ENCODE measurements at regions not wholly inside any gene's neighbourhood (a gene's known extent, or its start where the extent isn't known, plus 50 kb on each side); places are given as distances from the start of the nearest gene placed in this dataset.

- no peaks in the 10 kb centered on the region for H3K4me1 ChIP-seq
- H3K27me3 Mint-ChIP-seq (ENCODE audit: insufficient read depth, unreplicated experiment): no peaks in the 10 kb centered on the region
- no peaks in the 10 kb centered on the region for H3K36me3 Mint-ChIP-seq (ENCODE audit: insufficient read depth, unreplicated experiment)
- intact Hi-C loops (cut with micrococcal nuclease; ENCODE audit: unreplicated experiment): no loop called here
- no peak for DNase-seq
- no TSS peak for BruUV-seq (replicated peaks)
- no peaks in the 10 kb centered on the region for H3K4me1 Mint-ChIP-seq (ENCODE audit: low read depth, unreplicated experiment)
- H3K9me3 ChIP-seq: no peaks in the 10 kb centered on the region
- no peak for TF ChIP-seq CTCF (IDR thresholded peaks at IDR 0.05; ENCODE audit: insufficient read depth in 1 of 2, low read depth in 1 of 2, low read length in 1 of 2, severe bottlenecking in 1 of 2, unreplicated experiment in 1 of 2)
- no peaks in the 10 kb centered on the region for H3K36me3 ChIP-seq (ENCODE audit: control insufficient read depth, insufficient read depth, low read length)
- no peak overlapping the region for H3K4me3 Mint-ChIP-seq (ENCODE audit: unreplicated experiment)
- no peaks in the 10 kb centered on the region for H3K9me3 Mint-ChIP-seq (ENCODE audit: unreplicated experiment)
- CTCF ChIA-PET: no interaction called here
- POLR2A ChIA-PET: no interaction called here
- no peaks in the 10 kb centered on the region for H3K27me3 ChIP-seq (replicated peaks; ENCODE audit: control insufficient read depth, insufficient read depth, low read length)
- no peak overlapping the region for H3K4me3 ChIP-seq (ENCODE audit: low read depth, low read length)
- no peak overlapping the region for H3K27ac Mint-ChIP-seq (ENCODE audit: unreplicated experiment)
Measured at GRCh38 chr6:126664271-126664670, 324.4 kb downstream of the CENPW start.

- no peak for TF ChIP-seq CTCF (IDR thresholded peaks at IDR 0.05; ENCODE audit: insufficient read depth in 1 of 2, low read depth in 1 of 2, low read length in 1 of 2, severe bottlenecking in 1 of 2, unreplicated experiment in 1 of 2)
- no peak for DNase-seq
- Mint-ChIP-seq H3K36me3 (ENCODE audit: insufficient read depth, unreplicated experiment) (no peaks in the 10 kb centered on the region), H3K27me3 (ENCODE audit: insufficient read depth, unreplicated experiment) (no peaks in the 10 kb centered on the region), H3K9me3 (ENCODE audit: unreplicated experiment) (no peaks in the 10 kb centered on the region), H3K4me1 (ENCODE audit: low read depth, unreplicated experiment) (no peaks in the 10 kb centered on the region), H3K27ac (ENCODE audit: unreplicated experiment) (no peak overlapping the region), H3K4me3 (ENCODE audit: unreplicated experiment) (no peak overlapping the region)
- ChIA-PET CTCF (no interaction called here), POLR2A (no interaction called here)
- no peaks in the 10 kb centered on the region for H3K4me1 ChIP-seq
- no peaks in the 10 kb centered on the region for H3K27me3 ChIP-seq (replicated peaks; ENCODE audit: control insufficient read depth, insufficient read depth, low read length)
- no peak overlapping the region for H3K4me3 ChIP-seq (ENCODE audit: low read depth, low read length)
- no TSS peak for BruUV-seq (replicated peaks)
- H3K9me3 ChIP-seq: peaks cover 7% of the 10 kb centered on the region; the same call in 1 of the 2 replicates
- H3K36me3 ChIP-seq (ENCODE audit: control insufficient read depth, insufficient read depth, low read length): no peaks in the 10 kb centered on the region
- intact Hi-C loops (cut with micrococcal nuclease; ENCODE audit: unreplicated experiment): no loop called here
Measured at GRCh38 chr6:126665551-126665950, 325.6 kb downstream of the CENPW start.

- CTCF ChIA-PET: no interaction called here
- no peak for DNase-seq
Measured at GRCh38 chr6:126667071-126667470, 327.2 kb downstream of the CENPW start.

More at GRCh38 chr6:126667071-126667470, 327.2 kb downstream of the CENPW start:
- H3K9me3 ChIP-seq: peaks cover 7% of the 10 kb centered on the region; the same call in 1 of the 2 replicates
- H3K27me3 ChIP-seq (replicated peaks; ENCODE audit: control insufficient read depth, insufficient read depth, low read length): no peaks in the 10 kb centered on the region
- TF ChIP-seq CTCF (IDR thresholded peaks at IDR 0.05; ENCODE audit: insufficient read depth in 1 of 2, low read depth in 1 of 2, low read length in 1 of 2, severe bottlenecking in 1 of 2, unreplicated experiment in 1 of 2): no peak
- POLR2A ChIA-PET: no interaction called here
- H3K36me3 Mint-ChIP-seq (ENCODE audit: insufficient read depth, unreplicated experiment): no peaks in the 10 kb centered on the region
- no peak overlapping the region for H3K27ac Mint-ChIP-seq (ENCODE audit: unreplicated experiment)
- H3K36me3 ChIP-seq (ENCODE audit: control insufficient read depth, insufficient read depth, low read length): no peaks in the 10 kb centered on the region
- no TSS peak for BruUV-seq (replicated peaks)
- H3K4me1 ChIP-seq: no peaks in the 10 kb centered on the region
- no peak overlapping the region for H3K4me3 Mint-ChIP-seq (ENCODE audit: unreplicated experiment)
- intact Hi-C loops (cut with micrococcal nuclease; ENCODE audit: unreplicated experiment): no loop called here
- no peak overlapping the region for H3K4me3 ChIP-seq (ENCODE audit: low read depth, low read length)
- no peaks in the 10 kb centered on the region for H3K27me3 Mint-ChIP-seq (ENCODE audit: insufficient read depth, unreplicated experiment)
- H3K9me3 Mint-ChIP-seq (ENCODE audit: unreplicated experiment): no peaks in the 10 kb centered on the region
- H3K4me1 Mint-ChIP-seq (ENCODE audit: low read depth, unreplicated experiment): no peaks in the 10 kb centered on the region

Measured in Caco-2 (cell line).